Nephron (organoid): ENCODE measurements at regions not wholly inside any gene's neighbourhood (a gene's known extent, or its start where the extent isn't known, plus 50 kb on each side); places are given as distances from the start of the nearest gene placed in this dataset.

Experiments
- H3K27ac Mint-ChIP-seq, 3 experiments: 2 replicates each; pipeline ENCODE4 v1.8.0; 2020; ENCODE audit warnings: mixed read lengths in 3 of 3, mild to moderate bottlenecking in 2 of 3, moderate library complexity in 1 of 3
- H3K27me3 Mint-ChIP-seq: 2 replicates; pipeline ENCODE4 v1.8.0; 2021; ENCODE audit warnings: low read depth, mild to moderate bottlenecking, moderate library complexity, mixed read lengths
- H3K36me3 Mint-ChIP-seq: 2 replicates; pipeline ENCODE4 v1.8.0; 2020; ENCODE audit warnings: low read depth, mixed read lengths
- H3K4me1 Mint-ChIP-seq: 2 replicates; pipeline ENCODE4 v1.8.0; 2020; ENCODE audit warnings: mixed read lengths
- H3K4me3 Mint-ChIP-seq, 3 experiments: 2 replicates each; pipeline ENCODE4 v1.8.0; 2020; ENCODE audit warnings: mild to moderate bottlenecking in 3 of 3, mixed read lengths in 3 of 3, moderate library complexity in 2 of 3
- H3K9me3 Mint-ChIP-seq: 2 replicates; pipeline ENCODE4 v1.8.0; 2020; ENCODE audit warnings: mixed read lengths
- CTCF ChIP-seq, 3 experiments: fragments of 200-600 bp; sonication (generic); IDR thresholded peaks; one replicate each; pipeline ENCODE4 v1.5.0; 2021; ENCODE audit warnings: antibody characterized with exemption in 3 of 3; ENCODE audit not compliant: unreplicated experiment in 3 of 3

- TF ChIP-seq CTCF (IDR thresholded peaks at IDR 0.05; ENCODE audit: unreplicated experiment in 3 of 3), result no peak
- no peak overlapping the region for H3K4me3 Mint-ChIP-seq
- H3K9me3 Mint-ChIP-seq, result peaks cover 2% of the 10 kb centered on the region
- H3K36me3 Mint-ChIP-seq, result no peaks in the 10 kb centered on the region
- no peak overlapping the region for H3K27ac Mint-ChIP-seq
- H3K4me1 Mint-ChIP-seq, result peaks cover 8% of the 10 kb centered on the region
- H3K27me3 Mint-ChIP-seq, result no peaks in the 10 kb centered on the region
These were observed 169.3 kb upstream of the JARID2 start for GRCh38 chr6:15076565-15076964.

GRCh38 chr6:15077006-15077405 lies 168.9 kb upstream of the JARID2 start:
- Mint-ChIP-seq H3K9me3 (peaks cover 2% of the 10 kb centered on the region), H3K4me1 (peaks cover 8% of the 10 kb centered on the region), H3K36me3 (no peaks in the 10 kb centered on the region), H3K27ac (no peak overlapping the region), H3K4me3 (no peak overlapping the region), H3K27me3 (no peaks in the 10 kb centered on the region)
- TF ChIP-seq CTCF (IDR thresholded peaks at IDR 0.05; ENCODE audit: unreplicated experiment in 3 of 3), result no peak

GRCh38 chr6:15077961-15078360 lies 167.9 kb upstream of the JARID2 start:
- no peaks in the 10 kb centered on the region for H3K27me3 Mint-ChIP-seq
- no peak overlapping the region for H3K4me3 Mint-ChIP-seq
- H3K27ac Mint-ChIP-seq, result no peak overlapping the region
- no peak for TF ChIP-seq CTCF (IDR thresholded peaks at IDR 0.05; ENCODE audit: unreplicated experiment in 3 of 3)
- no peaks in the 10 kb centered on the region for H3K36me3 Mint-ChIP-seq
- peaks cover 8% of the 10 kb centered on the region for H3K4me1 Mint-ChIP-seq
- H3K9me3 Mint-ChIP-seq, result peaks cover 2% of the 10 kb centered on the region

- H3K9me3 Mint-ChIP-seq, result peaks cover 2% of the 10 kb centered on the region
These were observed 166.5 kb upstream of the JARID2 start for GRCh38 chr6:15079288-15079817.

GRCh38 chr6:15080895-15081294 lies 165.0 kb upstream of the JARID2 start:
- no peaks in the 10 kb centered on the region for H3K9me3 Mint-ChIP-seq

More at GRCh38 chr6:15079288-15079817, 166.5 kb upstream of the JARID2 start:
- Mint-ChIP-seq H3K4me3 (no peak overlapping the region), H3K27me3 (no peaks in the 10 kb centered on the region), H3K36me3 (no peaks in the 10 kb centered on the region), H3K27ac (peak overlapping the region in 2 of 3 experiments; percentile 4 to 26), H3K4me1 (peaks cover 8% of the 10 kb centered on the region)
- TF ChIP-seq CTCF (IDR thresholded peaks at IDR 0.05; ENCODE audit: unreplicated experiment in 3 of 3), result no peak

More at GRCh38 chr6:15080895-15081294, 165.0 kb upstream of the JARID2 start:
- Mint-ChIP-seq H3K4me1 (peaks cover 8% of the 10 kb centered on the region), H3K36me3 (no peaks in the 10 kb centered on the region), H3K4me3 (no peak overlapping the region), H3K27me3 (no peaks in the 10 kb centered on the region), H3K27ac (no peak overlapping the region)
- no peak for TF ChIP-seq CTCF (IDR thresholded peaks at IDR 0.05; ENCODE audit: unreplicated experiment in 3 of 3)
